GM13977 (cell line): ENCODE measurements at regions not wholly inside any gene's neighbourhood (a gene's known extent, or its start where the extent isn't known, plus 50 kb on each side); places are given as distances from the start of the nearest gene placed in this dataset.

ENCODE experiments used
- DNase-seq: peaks from one replicate; pipeline ENCODE4 v3.0.0; 2012; ENCODE audit warnings: low spot score
- in situ Hi-C: fragments of 300-500 bp; cut with MboI; formaldehyde crosslinking; loops from one replicate; pipeline ENCODE4 v1.12.0; 2022; ENCODE audit warnings: low sequenced_read_pairs, low pct_unique_long_range_greater_than_20kb, mixed read lengths, inconsistent platforms; ENCODE audit not compliant: unreplicated experiment
- TF ChIP-seq, protein P1 (sequence below): IDR thresholded peaks from 2 replicates; pipeline ENCODE4 v1.5.1; 2012; ENCODE audit warnings: mild to moderate bottlenecking, control low read depth; ENCODE audit not compliant: insufficient read depth; ENCODE audit errors: extremely low read depth, missing control alignments

- TF ChIP-seq, protein P1, sequence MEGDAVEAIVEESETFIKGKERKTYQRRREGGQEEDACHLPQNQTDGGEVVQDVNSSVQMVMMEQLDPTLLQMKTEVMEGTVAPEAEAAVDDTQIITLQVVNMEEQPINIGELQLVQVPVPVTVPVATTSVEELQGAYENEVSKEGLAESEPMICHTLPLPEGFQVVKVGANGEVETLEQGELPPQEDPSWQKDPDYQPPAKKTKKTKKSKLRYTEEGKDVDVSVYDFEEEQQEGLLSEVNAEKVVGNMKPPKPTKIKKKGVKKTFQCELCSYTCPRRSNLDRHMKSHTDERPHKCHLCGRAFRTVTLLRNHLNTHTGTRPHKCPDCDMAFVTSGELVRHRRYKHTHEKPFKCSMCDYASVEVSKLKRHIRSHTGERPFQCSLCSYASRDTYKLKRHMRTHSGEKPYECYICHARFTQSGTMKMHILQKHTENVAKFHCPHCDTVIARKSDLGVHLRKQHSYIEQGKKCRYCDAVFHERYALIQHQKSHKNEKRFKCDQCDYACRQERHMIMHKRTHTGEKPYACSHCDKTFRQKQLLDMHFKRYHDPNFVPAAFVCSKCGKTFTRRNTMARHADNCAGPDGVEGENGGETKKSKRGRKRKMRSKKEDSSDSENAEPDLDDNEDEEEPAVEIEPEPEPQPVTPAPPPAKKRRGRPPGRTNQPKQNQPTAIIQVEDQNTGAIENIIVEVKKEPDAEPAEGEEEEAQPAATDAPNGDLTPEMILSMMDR: no peak
- no peak for DNase-seq
- in situ Hi-C loops: no loop called here
Observed at GRCh38 chr4:158996669-158997074, 106.2 kb upstream of the RAPGEF2 start.

- TF ChIP-seq, protein P1: no peak
- in situ Hi-C loops: no loop called here
- DNase-seq: no peak
Observed at GRCh38 chr4:158997660-158998349, 105.1 kb upstream of the RAPGEF2 start.

- in situ Hi-C loops: no loop called here
- DNase-seq: no peak
- TF ChIP-seq, protein P1: no peak
Observed at GRCh38 chr4:158998624-158999023, 104.3 kb upstream of the RAPGEF2 start.

GRCh38 chr4:158999166-158999682 is 103.7 kb upstream of the RAPGEF2 start:
- in situ Hi-C loops: no loop called here
- no peak for DNase-seq
- TF ChIP-seq, protein P1: no peak

GRCh38 chr4:158999849-159000248 is 103.0 kb upstream of the RAPGEF2 start:
- TF ChIP-seq, protein P1: no peak
- in situ Hi-C loops: no loop called here
- no peak for DNase-seq

- in situ Hi-C loops: no loop called here
- no peak for DNase-seq
- TF ChIP-seq, protein P1: no peak
Observed at GRCh38 chr4:159002950-159003349, 99.9 kb upstream of the RAPGEF2 start.
